H1 (cell line): ENCODE measurements at regions not wholly inside any gene's neighbourhood (a gene's known extent, or its start where the extent isn't known, plus 50 kb on each side); places are given as distances from the start of the nearest gene placed in this dataset.

ENCODE experiments used
- BRCA1 ChIP-seq: IDR thresholded peaks from 2 replicates; pipeline ENCODE4 v1.6.1; 2012; ENCODE audit warnings: low read depth, low read length, improper control_type of control experiment
- CBX5 ChIP-seq: fragments of 300-800, 300-1000 bp; sonication (generic); IDR thresholded peaks from 2 replicates; pipeline ENCODE4 v1.7.1; 2016; ENCODE audit warnings: antibody characterized with exemption, low read length, low read depth
- EGR1 ChIP-seq: IDR thresholded peaks from 2 replicates; pipeline ENCODE4 v1.6.1; 2011; ENCODE audit warnings: low read depth, low read length, borderline replicate concordance
- FOSL1 ChIP-seq: IDR thresholded peaks from 2 replicates; pipeline ENCODE4 v1.6.1; 2011; ENCODE audit warnings: mild to moderate bottlenecking, low read depth, low read length, moderate library complexity; ENCODE audit not compliant: insufficient read depth
- POLR2A ChIP-seq, 2 experiments: IDR thresholded peaks; 1 replicate in 1 of 2; 2 replicates in 1 of 2; pipeline ENCODE4 v1.6.1; 2011; ENCODE audit warnings: low read depth in 2 of 2, low read length in 2 of 2, mild to moderate bottlenecking in 2 of 2; ENCODE audit errors: control extremely low read depth in 1 of 2
- RFX5 ChIP-seq: IDR thresholded peaks from 2 replicates; pipeline ENCODE4 v1.6.1; 2011; ENCODE audit warnings: low read depth, low read length, improper control_type of control experiment, borderline replicate concordance
- SIN3A ChIP-seq, 2 experiments: IDR thresholded peaks in 1 of 2; conservative IDR thresholded peaks in 1 of 2; 2 replicates each; pipeline ENCODE4 v1.6.1; 2011 to 2012; ENCODE audit warnings: low read length in 2 of 2, improper control_type of control experiment in 1 of 2, low read depth in 1 of 2, mild to moderate bottlenecking in 1 of 2
- SP1 ChIP-seq: IDR thresholded peaks from 2 replicates; pipeline ENCODE4 v1.6.1; 2011; ENCODE audit warnings: low read depth, low read length
- TF ChIP-seq, protein P1 (sequence below), 3 experiments: IDR thresholded peaks; 1 replicate in 2 of 3; 2 replicates in 1 of 3; pipeline versions ENCODE4 v1.5.1 to v1.6.1; 2011; ENCODE audit warnings: low read length in 3 of 3, mild to moderate bottlenecking in 3 of 3, inconsistent platforms in 2 of 3, low read depth in 1 of 3, moderate library complexity in 1 of 3; ENCODE audit not compliant: insufficient read depth in 1 of 3; ENCODE audit errors: control extremely low read depth in 1 of 3
- TF ChIP-seq, protein P2 (sequence below): IDR thresholded peaks from 2 replicates; pipeline ENCODE4 v1.6.1; 2011; ENCODE audit warnings: low read length, improper control_type of control experiment

GRCh38 chr11:97364047-97364446, 974.2 kb downstream of the JRKL start:
- no peak for TF ChIP-seq CBX5
- TF ChIP-seq POLR2A (IDR thresholded peaks at IDR 0.05; ENCODE audit: control extremely low read depth in 1 of 2, low read depth in 2 of 2, low read length in 2 of 2) = no peak
- TF ChIP-seq, protein P1, sequence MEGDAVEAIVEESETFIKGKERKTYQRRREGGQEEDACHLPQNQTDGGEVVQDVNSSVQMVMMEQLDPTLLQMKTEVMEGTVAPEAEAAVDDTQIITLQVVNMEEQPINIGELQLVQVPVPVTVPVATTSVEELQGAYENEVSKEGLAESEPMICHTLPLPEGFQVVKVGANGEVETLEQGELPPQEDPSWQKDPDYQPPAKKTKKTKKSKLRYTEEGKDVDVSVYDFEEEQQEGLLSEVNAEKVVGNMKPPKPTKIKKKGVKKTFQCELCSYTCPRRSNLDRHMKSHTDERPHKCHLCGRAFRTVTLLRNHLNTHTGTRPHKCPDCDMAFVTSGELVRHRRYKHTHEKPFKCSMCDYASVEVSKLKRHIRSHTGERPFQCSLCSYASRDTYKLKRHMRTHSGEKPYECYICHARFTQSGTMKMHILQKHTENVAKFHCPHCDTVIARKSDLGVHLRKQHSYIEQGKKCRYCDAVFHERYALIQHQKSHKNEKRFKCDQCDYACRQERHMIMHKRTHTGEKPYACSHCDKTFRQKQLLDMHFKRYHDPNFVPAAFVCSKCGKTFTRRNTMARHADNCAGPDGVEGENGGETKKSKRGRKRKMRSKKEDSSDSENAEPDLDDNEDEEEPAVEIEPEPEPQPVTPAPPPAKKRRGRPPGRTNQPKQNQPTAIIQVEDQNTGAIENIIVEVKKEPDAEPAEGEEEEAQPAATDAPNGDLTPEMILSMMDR (IDR thresholded peaks at IDR 0.05; ENCODE audit: control extremely low read depth in 1 of 3, insufficient read depth in 1 of 3, low read depth in 1 of 3, low read length in 3 of 3) = no peak
- TF ChIP-seq, protein P2, sequence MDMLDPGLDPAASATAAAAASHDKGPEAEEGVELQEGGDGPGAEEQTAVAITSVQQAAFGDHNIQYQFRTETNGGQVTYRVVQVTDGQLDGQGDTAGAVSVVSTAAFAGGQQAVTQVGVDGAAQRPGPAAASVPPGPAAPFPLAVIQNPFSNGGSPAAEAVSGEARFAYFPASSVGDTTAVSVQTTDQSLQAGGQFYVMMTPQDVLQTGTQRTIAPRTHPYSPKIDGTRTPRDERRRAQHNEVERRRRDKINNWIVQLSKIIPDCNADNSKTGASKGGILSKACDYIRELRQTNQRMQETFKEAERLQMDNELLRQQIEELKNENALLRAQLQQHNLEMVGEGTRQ = no peak
- TF ChIP-seq SIN3A (conservative IDR thresholded peaks at IDR 0.05 in 1 of 2, IDR thresholded peaks at IDR 0.05 in 1 of 2; ENCODE audit: low read depth in 1 of 2, low read length in 2 of 2) = no peak
- TF ChIP-seq SP1 = no peak
- no peak for TF ChIP-seq FOSL1
- TF ChIP-seq RFX5 = no peak
- TF ChIP-seq BRCA1 = no peak
- no peak for TF ChIP-seq EGR1
